ENCODE measurements at regions not wholly inside any gene's neighbourhood (a gene's known extent, or its start where the extent isn't known, plus 50 kb on each side); places are given as distances from the start of the nearest gene placed in this dataset.

DNA sequence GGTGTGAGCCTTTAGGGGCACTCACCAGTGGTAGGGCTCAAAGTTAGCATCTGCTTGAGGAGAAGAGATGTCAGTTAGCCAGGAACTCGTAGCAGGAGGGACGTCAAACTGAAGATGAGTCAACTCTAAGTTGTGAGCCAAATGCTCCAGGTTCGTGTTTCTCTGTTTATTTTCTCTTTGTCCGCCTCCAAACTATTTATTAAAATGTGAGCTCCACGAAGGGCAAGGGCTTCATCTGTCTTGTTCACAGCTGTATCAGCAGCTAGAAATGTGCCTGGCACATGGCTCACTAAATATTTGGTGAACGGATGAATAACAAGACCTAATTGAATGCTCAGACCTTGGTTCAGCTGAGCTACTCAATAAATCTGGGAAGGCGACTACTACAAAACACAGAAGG, 248.9 kb downstream of the BCOR start:
- TF ChIP-seq, protein P1, sequence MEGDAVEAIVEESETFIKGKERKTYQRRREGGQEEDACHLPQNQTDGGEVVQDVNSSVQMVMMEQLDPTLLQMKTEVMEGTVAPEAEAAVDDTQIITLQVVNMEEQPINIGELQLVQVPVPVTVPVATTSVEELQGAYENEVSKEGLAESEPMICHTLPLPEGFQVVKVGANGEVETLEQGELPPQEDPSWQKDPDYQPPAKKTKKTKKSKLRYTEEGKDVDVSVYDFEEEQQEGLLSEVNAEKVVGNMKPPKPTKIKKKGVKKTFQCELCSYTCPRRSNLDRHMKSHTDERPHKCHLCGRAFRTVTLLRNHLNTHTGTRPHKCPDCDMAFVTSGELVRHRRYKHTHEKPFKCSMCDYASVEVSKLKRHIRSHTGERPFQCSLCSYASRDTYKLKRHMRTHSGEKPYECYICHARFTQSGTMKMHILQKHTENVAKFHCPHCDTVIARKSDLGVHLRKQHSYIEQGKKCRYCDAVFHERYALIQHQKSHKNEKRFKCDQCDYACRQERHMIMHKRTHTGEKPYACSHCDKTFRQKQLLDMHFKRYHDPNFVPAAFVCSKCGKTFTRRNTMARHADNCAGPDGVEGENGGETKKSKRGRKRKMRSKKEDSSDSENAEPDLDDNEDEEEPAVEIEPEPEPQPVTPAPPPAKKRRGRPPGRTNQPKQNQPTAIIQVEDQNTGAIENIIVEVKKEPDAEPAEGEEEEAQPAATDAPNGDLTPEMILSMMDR (IDR thresholded peaks at IDR 0.05; ENCODE audit: low read depth, low read length, poor library complexity, severe bottlenecking), result no peak
- TF ChIP-seq EZH2phosphoT487 (IDR thresholded peaks at IDR 0.05; ENCODE audit: borderline replicate concordance, low read length), result no peak

Measured in DOHH2 (cell line).